PC-9 (cell line): ENCODE measurements at regions not wholly inside any gene's neighbourhood (a gene's known extent, or its start where the extent isn't known, plus 50 kb on each side); places are given as distances from the start of the nearest gene placed in this dataset.

Experiments
- BruUV-seq: library from RNA; stranded (reverse); fragments of 400-500 nt; replicated peaks from 2 replicates; lab custom pipeline; 2021; lab: Mats Ljungman, UMichigan
- CTCF ChIA-PET: fragments of 300-600 bp; sonication (Branson Sonifier 250); formaldehyde crosslinking; loops from one replicate; lab custom pipeline; 2022; ENCODE audit warnings: antibody characterized with exemption; lab: Charles Lee
- POLR2A ChIA-PET: fragments of 300-600 bp; sonication (Branson Sonifier 250); formaldehyde crosslinking; loops from one replicate; lab custom pipeline; 2022; ENCODE audit warnings: antibody characterized with exemption; ENCODE audit not compliant: unreplicated experiment; lab: Charles Lee
- DNase-seq, 2 experiments: peaks; one replicate each; pipeline versions ENCODE4 v3.0.0 to v3.0.0-alpha.2; 2015 to 2022; ENCODE audit warnings: mixed read lengths in 1 of 2
- H2AFZ ChIP-seq: fragments of 200-600 bp; sonication (generic); 2 replicates; pipeline ENCODE4 v1.8.1; 2017; ENCODE audit warnings: antibody characterized with exemption
- H3F3A ChIP-seq: fragments of 200-600 bp; sonication (generic); 2 replicates; pipeline ENCODE4 v1.8.1; 2017; ENCODE audit warnings: antibody characterized with exemption, mild to moderate bottlenecking, low read depth; ENCODE audit not compliant: insufficient read depth
- H3K27ac ChIP-seq: fragments of 200-600 bp; sonication (generic); 2 replicates; pipeline ENCODE4 v1.6.1; 2016; ENCODE audit warnings: mixed run types
- H3K27me3 ChIP-seq: fragments of 200-600 bp; sonication (generic); 2 replicates; pipeline ENCODE4 v1.6.1; 2016; ENCODE audit warnings: low read depth, mixed run types; ENCODE audit not compliant: insufficient read depth
- H3K36me3 ChIP-seq: fragments of 200-600 bp; sonication (generic); 2 replicates; pipeline ENCODE4 v1.6.1; 2016; ENCODE audit warnings: low read depth, mixed run types
- H3K4me1 ChIP-seq: fragments of 200-600 bp; sonication (generic); replicated peaks from 2 replicates; pipeline ENCODE4 v1.6.1; 2016; ENCODE audit warnings: mixed run types; ENCODE audit not compliant: insufficient read depth
- H3K4me2 ChIP-seq: fragments of 200-600 bp; sonication (generic); 2 replicates; pipeline ENCODE4 v1.6.1; 2017; ENCODE audit warnings: mixed run types
- H3K4me3 ChIP-seq: fragments of 200-600 bp; sonication (generic); 2 replicates; pipeline ENCODE4 v1.6.1; 2016; ENCODE audit warnings: mixed run types
- H3K79me2 ChIP-seq: fragments of 200-600 bp; sonication (generic); 2 replicates; pipeline ENCODE4 v1.6.1; 2017; ENCODE audit warnings: low read depth, mixed run types
- H3K9me2 ChIP-seq: fragments of 200-600 bp; sonication (generic); 2 replicates; pipeline ENCODE4 v1.8.1; 2017; ENCODE audit warnings: mild to moderate bottlenecking; ENCODE audit not compliant: insufficient read depth
- H3K9me3 ChIP-seq: fragments of 200-600 bp; sonication (generic); 2 replicates; pipeline ENCODE4 v1.8.1; 2016; ENCODE audit warnings: low read depth; ENCODE audit not compliant: insufficient read depth
- H4K20me1 ChIP-seq: fragments of 200-600 bp; sonication (generic); 2 replicates; pipeline ENCODE4 v1.8.1; 2017; ENCODE audit not compliant: insufficient read depth
- EZH2 ChIP-seq: fragments of 200-600 bp; sonication (generic); IDR thresholded peaks from 2 replicates; pipeline ENCODE4 v1.8.0; 2017; ENCODE audit warnings: antibody characterized with exemption, low read depth
- intact Hi-C: fragments of 100-400 bp; cut with micrococcal nuclease; formaldehyde crosslinking; loops from one replicate; pipeline ENCODE4 v1.10.0; 2022; ENCODE audit not compliant: unreplicated experiment
- TF ChIP-seq, protein P1 (sequence below): fragments of 200-600 bp; sonication (generic); conservative IDR thresholded peaks from 2 replicates; pipeline ENCODE4 v1.6.1; 2017; ENCODE audit warnings: mixed run types, antibody characterized with exemption, mild to moderate bottlenecking, moderate library complexity

DNA sequence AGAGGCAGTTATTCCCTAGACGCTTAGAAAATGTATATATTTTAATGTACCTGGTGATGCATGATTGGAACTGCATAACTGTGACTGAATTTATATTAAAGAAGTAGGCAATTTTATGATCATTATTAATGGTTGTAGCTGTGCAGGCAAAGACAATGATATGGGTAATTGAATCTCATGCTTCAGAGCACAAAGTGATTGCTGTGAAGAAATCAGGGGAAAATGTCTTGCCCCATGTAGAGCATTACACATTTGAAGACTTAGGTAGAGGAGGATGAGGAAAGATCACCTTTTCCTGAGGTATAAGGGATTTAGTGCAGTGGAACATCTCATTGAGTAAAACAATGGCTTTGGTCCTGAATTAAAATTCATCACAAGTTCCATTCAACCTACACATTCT lies 246.8 kb upstream of the DCC start:
- H3K79me2 ChIP-seq = no peaks in the 10 kb centered on the region
- no peaks in the 10 kb centered on the region for H3K9me2 ChIP-seq
- TF ChIP-seq EZH2 = no peak
- TF ChIP-seq, protein P1, sequence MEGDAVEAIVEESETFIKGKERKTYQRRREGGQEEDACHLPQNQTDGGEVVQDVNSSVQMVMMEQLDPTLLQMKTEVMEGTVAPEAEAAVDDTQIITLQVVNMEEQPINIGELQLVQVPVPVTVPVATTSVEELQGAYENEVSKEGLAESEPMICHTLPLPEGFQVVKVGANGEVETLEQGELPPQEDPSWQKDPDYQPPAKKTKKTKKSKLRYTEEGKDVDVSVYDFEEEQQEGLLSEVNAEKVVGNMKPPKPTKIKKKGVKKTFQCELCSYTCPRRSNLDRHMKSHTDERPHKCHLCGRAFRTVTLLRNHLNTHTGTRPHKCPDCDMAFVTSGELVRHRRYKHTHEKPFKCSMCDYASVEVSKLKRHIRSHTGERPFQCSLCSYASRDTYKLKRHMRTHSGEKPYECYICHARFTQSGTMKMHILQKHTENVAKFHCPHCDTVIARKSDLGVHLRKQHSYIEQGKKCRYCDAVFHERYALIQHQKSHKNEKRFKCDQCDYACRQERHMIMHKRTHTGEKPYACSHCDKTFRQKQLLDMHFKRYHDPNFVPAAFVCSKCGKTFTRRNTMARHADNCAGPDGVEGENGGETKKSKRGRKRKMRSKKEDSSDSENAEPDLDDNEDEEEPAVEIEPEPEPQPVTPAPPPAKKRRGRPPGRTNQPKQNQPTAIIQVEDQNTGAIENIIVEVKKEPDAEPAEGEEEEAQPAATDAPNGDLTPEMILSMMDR = no peak
- H3K27ac ChIP-seq = no peak overlapping the region
- no peaks in the 10 kb centered on the region for H3K4me1 ChIP-seq
- no peaks in the 10 kb centered on the region for H3K27me3 ChIP-seq
- H3K36me3 ChIP-seq = no peaks in the 10 kb centered on the region
- H3K4me2 ChIP-seq = no peak overlapping the region
- CTCF ChIA-PET = no interaction called here
- DNase-seq = no peak
- H3F3A ChIP-seq = no peaks in the 10 kb centered on the region
- no peak overlapping the region for H2AFZ ChIP-seq
- H4K20me1 ChIP-seq = no peaks in the 10 kb centered on the region
- BruUV-seq = no TSS peak
- H3K4me3 ChIP-seq = no peak overlapping the region
- no peaks in the 10 kb centered on the region for H3K9me3 ChIP-seq
- POLR2A ChIA-PET = no interaction called here
- intact Hi-C loops = no loop called here

DNA sequence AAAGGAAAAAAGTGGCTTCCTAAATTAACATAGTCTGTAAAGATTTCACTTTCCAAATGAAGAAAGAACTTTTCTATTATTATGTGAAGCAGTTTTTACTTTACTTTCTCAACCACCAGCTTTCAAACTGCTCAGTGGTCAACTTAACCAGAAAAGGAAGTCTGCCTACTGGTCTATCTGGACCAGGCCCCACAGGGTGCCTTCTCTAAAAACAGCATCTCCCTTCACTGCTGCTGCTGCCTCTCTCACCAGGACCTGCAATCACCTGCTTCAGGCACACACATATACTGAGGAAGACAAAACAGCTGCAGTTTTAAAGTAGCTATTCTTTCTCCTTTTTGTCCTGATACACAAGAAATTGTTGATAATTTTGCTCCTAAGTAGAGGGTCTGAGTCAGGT lies 221.3 kb upstream of the DCC start:
- TF ChIP-seq, protein P1 = no peak
- no peak for TF ChIP-seq EZH2

DNA sequence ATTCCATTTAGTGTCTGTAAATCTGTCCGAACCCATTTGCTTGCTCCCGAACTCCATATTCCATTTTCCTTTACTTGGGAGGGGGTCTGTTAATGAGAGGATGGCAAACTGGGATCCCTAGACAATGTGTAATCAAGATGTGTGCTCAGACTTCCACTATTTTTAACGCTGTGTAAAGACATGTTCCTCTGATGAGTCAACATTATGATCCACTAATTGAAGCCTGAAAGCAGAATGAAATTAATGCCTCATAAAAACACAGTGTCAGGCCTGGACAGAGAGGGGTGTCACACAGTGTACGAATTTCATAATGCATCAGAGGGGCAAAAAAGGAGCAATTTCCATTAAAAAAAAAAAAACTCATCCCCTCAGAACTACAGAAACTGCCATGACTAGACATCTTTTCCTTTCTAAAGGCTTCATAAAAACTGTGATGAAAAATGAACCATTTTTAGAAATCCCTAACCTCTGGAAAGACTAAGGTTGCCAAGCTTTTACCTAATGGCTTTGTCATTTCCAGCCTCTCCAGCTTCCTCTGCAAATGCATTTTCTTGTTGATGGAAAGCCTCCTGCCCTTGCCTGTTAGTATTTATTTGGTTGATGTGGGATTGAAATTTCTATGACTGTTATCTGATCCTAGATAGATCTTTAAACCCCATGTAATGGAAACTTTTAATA lies 209.2 kb upstream of the DCC start:
- Histone ChIP-seq H3K4me1 (no peaks in the 10 kb centered on the region), H3K79me2 (no peaks in the 10 kb centered on the region), H3K27ac (no peak overlapping the region), H4K20me1 (no peaks in the 10 kb centered on the region), H3K4me2 (no peak overlapping the region), H3K9me3 (no peaks in the 10 kb centered on the region), H3K4me3 (no peak overlapping the region), H3K36me3 (no peaks in the 10 kb centered on the region), H2AFZ (no peak overlapping the region), H3F3A (no peaks in the 10 kb centered on the region), H3K27me3 (no peaks in the 10 kb centered on the region), H3K9me2 (no peaks in the 10 kb centered on the region)
- TF ChIP-seq EZH2 = no peak
- TF ChIP-seq, protein P1 = no peak
- ChIA-PET POLR2A (no interaction called here), CTCF (no interaction called here)
- intact Hi-C loops = no loop called here
- no TSS peak for BruUV-seq
- no peak for DNase-seq

More for the DNA sequence above, 221.3 kb upstream of the DCC start:
- intact Hi-C loops = no loop called here
- CTCF ChIA-PET = no interaction called here
- H4K20me1 ChIP-seq = no peaks in the 10 kb centered on the region
- no peaks in the 10 kb centered on the region for H3K4me1 ChIP-seq
- no peak overlapping the region for H2AFZ ChIP-seq
- POLR2A ChIA-PET = no interaction called here
- no TSS peak for BruUV-seq
- H3K27ac ChIP-seq = no peak overlapping the region
- no peaks in the 10 kb centered on the region for H3F3A ChIP-seq
- H3K27me3 ChIP-seq = no peaks in the 10 kb centered on the region
- DNase-seq = no peak
- H3K79me2 ChIP-seq = no peaks in the 10 kb centered on the region
- H3K4me3 ChIP-seq = no peak overlapping the region
- H3K9me3 ChIP-seq = no peaks in the 10 kb centered on the region
- no peaks in the 10 kb centered on the region for H3K36me3 ChIP-seq
- no peaks in the 10 kb centered on the region for H3K9me2 ChIP-seq
- no peak overlapping the region for H3K4me2 ChIP-seq
